ENCODE measurements at regions not wholly inside any gene's neighbourhood (a gene's known extent, or its start where the extent isn't known, plus 50 kb on each side); places are given as distances from the start of the nearest gene placed in this dataset.

DNA sequence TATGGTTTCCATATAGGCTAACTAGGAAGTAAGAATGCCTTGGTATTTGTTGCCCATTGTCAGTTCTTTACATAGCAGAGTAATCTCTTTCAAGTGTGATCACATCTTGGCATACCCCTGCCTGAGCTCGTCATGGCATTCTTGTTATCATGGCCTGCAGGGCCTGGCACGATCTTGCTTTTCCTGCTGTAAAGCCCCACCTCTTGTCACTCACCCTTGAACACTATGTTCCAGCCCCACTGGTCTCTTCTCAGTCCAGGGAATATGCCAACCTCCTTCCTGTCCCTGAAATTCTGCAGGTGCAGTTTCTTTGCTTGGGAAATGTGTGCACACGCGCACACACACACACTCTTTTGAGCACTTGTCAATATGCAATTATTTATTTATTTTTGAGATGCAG, 250.2 kb upstream of the DMRT1 start:
- DNase-seq (ENCODE audit: low spot score) = no peak

DNA sequence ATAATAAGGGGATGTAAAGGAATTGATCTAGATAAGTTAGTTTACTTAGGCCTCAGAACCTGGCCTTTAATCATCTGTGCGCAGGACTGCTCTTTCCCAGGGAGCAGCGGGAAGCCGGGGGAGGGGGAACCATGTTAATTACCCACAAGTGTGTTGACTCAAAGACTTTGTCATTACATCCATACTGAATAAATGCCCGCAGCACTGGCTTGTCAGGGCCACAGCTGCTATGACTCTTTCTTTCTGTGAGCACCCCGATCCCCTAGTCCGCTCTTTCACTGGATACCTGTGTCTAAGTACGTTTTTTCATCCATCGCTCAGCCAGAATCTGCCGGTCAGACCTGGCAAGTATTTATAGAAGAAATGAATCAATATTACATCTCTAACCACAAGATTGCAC, 249.3 kb upstream of the DMRT1 start:
- Mint-ChIP-seq H3K27ac (ENCODE audit: unreplicated experiment) (no peak overlapping the region), H3K36me3 (ENCODE audit: low read depth) (no peaks in the 10 kb centered on the region), H3K9me3 (ENCODE audit: low read depth) (no peaks in the 10 kb centered on the region), H3K4me3 (ENCODE audit: unreplicated experiment) (no peak overlapping the region), H3K4me1 (ENCODE audit: low read depth) (peaks cover 16% of the 10 kb centered on the region), H3K27me3 (ENCODE audit: low read depth) (peaks cover 25% of the 10 kb centered on the region)
- DNase-seq (ENCODE audit: low spot score) = no peak
- TF ChIP-seq, protein P1, sequence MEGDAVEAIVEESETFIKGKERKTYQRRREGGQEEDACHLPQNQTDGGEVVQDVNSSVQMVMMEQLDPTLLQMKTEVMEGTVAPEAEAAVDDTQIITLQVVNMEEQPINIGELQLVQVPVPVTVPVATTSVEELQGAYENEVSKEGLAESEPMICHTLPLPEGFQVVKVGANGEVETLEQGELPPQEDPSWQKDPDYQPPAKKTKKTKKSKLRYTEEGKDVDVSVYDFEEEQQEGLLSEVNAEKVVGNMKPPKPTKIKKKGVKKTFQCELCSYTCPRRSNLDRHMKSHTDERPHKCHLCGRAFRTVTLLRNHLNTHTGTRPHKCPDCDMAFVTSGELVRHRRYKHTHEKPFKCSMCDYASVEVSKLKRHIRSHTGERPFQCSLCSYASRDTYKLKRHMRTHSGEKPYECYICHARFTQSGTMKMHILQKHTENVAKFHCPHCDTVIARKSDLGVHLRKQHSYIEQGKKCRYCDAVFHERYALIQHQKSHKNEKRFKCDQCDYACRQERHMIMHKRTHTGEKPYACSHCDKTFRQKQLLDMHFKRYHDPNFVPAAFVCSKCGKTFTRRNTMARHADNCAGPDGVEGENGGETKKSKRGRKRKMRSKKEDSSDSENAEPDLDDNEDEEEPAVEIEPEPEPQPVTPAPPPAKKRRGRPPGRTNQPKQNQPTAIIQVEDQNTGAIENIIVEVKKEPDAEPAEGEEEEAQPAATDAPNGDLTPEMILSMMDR (IDR thresholded peaks at IDR 0.05) = no peak

More for the DNA sequence above, 250.2 kb upstream of the DMRT1 start:
- Mint-ChIP-seq H3K27ac (ENCODE audit: unreplicated experiment) (no peak overlapping the region), H3K9me3 (ENCODE audit: low read depth) (no peaks in the 10 kb centered on the region), H3K36me3 (ENCODE audit: low read depth) (no peaks in the 10 kb centered on the region), H3K4me3 (ENCODE audit: unreplicated experiment) (no peak overlapping the region), H3K4me1 (ENCODE audit: low read depth) (peaks cover 16% of the 10 kb centered on the region), H3K27me3 (ENCODE audit: low read depth) (peaks cover 22% of the 10 kb centered on the region)
- TF ChIP-seq, protein P1 (IDR thresholded peaks at IDR 0.05) = no peak

DNA sequence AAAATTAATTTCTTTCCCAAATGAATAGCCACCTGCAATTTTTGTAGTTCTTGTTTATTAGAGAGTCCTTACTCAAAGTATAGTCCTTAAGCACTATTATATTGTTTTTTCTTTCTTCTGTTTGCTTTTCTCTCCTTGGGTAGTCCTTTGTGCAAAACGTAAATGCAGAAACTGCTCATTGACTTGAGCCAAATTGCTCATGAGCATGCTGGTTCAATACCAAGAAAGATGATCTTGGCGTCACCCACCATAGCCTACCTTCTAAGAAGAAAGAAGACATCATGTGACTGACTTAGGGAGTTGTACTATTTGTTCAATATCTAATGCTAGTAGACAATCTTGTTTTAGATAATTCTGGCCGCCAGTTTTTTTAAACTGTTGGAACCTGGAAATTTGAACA, 248.8 kb upstream of the DMRT1 start:
- peaks cover 25% of the 10 kb centered on the region for H3K27me3 Mint-ChIP-seq (ENCODE audit: low read depth)
- H3K4me1 Mint-ChIP-seq (ENCODE audit: low read depth) = peaks cover 16% of the 10 kb centered on the region
- no peak overlapping the region for H3K27ac Mint-ChIP-seq (ENCODE audit: unreplicated experiment)
- H3K4me3 Mint-ChIP-seq (ENCODE audit: unreplicated experiment) = no peak overlapping the region
- DNase-seq (ENCODE audit: low spot score) = no peak
- no peaks in the 10 kb centered on the region for H3K9me3 Mint-ChIP-seq (ENCODE audit: low read depth)
- TF ChIP-seq, protein P1 (IDR thresholded peaks at IDR 0.05) = no peak
- no peaks in the 10 kb centered on the region for H3K36me3 Mint-ChIP-seq (ENCODE audit: low read depth)

DNA sequence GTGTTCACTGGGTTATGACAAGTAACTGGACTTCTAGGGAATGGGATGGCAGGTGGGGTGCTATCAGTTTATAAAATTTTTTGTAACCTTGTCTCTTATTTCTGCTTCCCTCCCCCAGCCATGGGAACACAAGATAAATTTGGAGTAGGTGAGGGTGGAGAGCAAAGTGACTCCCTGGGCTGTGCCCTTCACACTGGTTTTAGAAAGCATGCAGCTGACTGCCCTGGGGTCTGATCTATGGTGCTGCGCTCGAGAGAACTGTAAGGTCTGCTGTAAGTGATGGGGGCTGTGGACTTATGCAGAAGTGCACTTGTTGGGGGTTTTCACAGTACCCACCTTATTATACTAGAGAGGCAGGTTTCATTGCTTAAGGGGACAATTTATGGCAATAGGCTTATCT, 247.7 kb upstream of the DMRT1 start:
- Mint-ChIP-seq H3K27me3 (ENCODE audit: low read depth) (peaks cover 25% of the 10 kb centered on the region), H3K27ac (ENCODE audit: unreplicated experiment) (no peak overlapping the region), H3K4me3 (ENCODE audit: unreplicated experiment) (no peak overlapping the region), H3K9me3 (ENCODE audit: low read depth) (no peaks in the 10 kb centered on the region), H3K36me3 (ENCODE audit: low read depth) (no peaks in the 10 kb centered on the region), H3K4me1 (ENCODE audit: low read depth) (peaks cover 16% of the 10 kb centered on the region)
- DNase-seq (ENCODE audit: low spot score) = no peak
- TF ChIP-seq, protein P1 (IDR thresholded peaks at IDR 0.05) = no peak

DNA sequence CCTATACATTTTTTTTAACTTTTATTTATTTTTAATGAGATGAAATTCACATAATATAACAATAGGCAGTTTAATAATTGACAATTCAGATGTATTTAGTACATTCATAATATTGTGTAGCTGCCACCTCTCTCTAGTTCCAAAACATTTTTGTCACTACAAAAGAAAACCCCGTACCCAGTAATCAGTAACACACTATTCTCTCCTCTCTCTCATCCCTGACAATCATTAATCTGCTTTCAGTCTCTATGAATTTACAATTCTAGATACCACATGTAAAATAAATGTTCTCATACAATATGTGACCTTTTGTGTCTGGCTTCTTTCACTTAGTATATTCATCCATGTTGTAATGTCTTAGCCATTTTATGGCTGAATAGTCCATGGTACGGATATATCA, 244.8 kb upstream of the DMRT1 start:
- Mint-ChIP-seq H3K36me3 (ENCODE audit: low read depth) (peaks cover 1% of the 10 kb centered on the region), H3K9me3 (ENCODE audit: low read depth) (peaks cover 2% of the 10 kb centered on the region), H3K4me3 (ENCODE audit: unreplicated experiment) (no peak overlapping the region), H3K4me1 (ENCODE audit: low read depth) (no peaks in the 10 kb centered on the region), H3K27me3 (ENCODE audit: low read depth) (peaks cover 37% of the 10 kb centered on the region), H3K27ac (ENCODE audit: unreplicated experiment) (no peak overlapping the region)
- no peak for DNase-seq (ENCODE audit: low spot score)
- TF ChIP-seq, protein P1 (IDR thresholded peaks at IDR 0.05) = no peak
